ENCODE measurements at regions not wholly inside any gene's neighbourhood (a gene's known extent, or its start where the extent isn't known, plus 50 kb on each side); places are given as distances from the start of the nearest gene placed in this dataset.

DNA sequence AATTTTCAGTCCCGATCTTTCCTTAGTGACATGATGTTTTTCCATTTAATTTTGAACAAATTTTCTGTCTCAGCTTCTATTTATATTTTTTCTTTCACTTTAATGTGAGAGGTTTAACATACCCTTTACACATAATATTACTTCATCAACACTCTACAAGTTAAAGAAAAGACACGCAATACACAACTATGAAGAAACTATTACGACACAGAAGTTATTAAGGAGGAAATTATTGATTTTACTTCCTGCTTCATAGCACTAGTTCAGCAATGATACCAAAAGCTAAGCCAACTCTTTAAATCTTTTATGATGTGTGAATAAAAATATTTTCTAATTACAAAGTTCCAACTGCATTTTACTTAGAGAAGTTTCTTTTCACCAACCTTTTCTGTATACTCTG is 432.3 kb upstream of the DAB2 start:
- Histone ChIP-seq H3K4me1 (ENCODE audit: control insufficient read depth, low read depth, low read length) (no peaks in the 10 kb centered on the region), H4K5ac (ENCODE audit: low read length) (no peak overlapping the region), H2BK5ac (ENCODE audit: low read length) (no peak overlapping the region), H3K4ac (ENCODE audit: low read depth, low read length) (no peak overlapping the region), H3K18ac (ENCODE audit: low read length) (no peak overlapping the region), H3K9ac (ENCODE audit: low read length) (no peak overlapping the region), H3K36me3 (ENCODE audit: control insufficient read depth, insufficient read depth, low read length) (no peaks in the 10 kb centered on the region), H3K79me1 (ENCODE audit: low read length) (no peaks in the 10 kb centered on the region), H4K8ac (ENCODE audit: low read depth, low read length) (no peak overlapping the region), H3K23ac (ENCODE audit: low read length) (no peak overlapping the region), H3K4me3 (ENCODE audit: low read length) (no peak overlapping the region), H3K27me3 (ENCODE audit: insufficient read depth, low read length, poor library complexity) (no peaks in the 10 kb centered on the region), H3K27ac (ENCODE audit: low read depth, low read length) (no peak overlapping the region), H3K79me2 (ENCODE audit: control insufficient read depth, insufficient read depth, low read length) (no peaks in the 10 kb centered on the region), H2AK5ac (ENCODE audit: low read length) (no peak overlapping the region), H3K4me2 (ENCODE audit: low read length) (no peak overlapping the region), H3K56ac (ENCODE audit: low read length) (no peak overlapping the region), H2BK15ac (replicated peaks; ENCODE audit: low read depth) (no peak overlapping the region), H2BK120ac (ENCODE audit: low read depth, low read length) (no peak overlapping the region)
- no peak for DNase-seq
- 100% methylated on average over 1 of the region's 3 CpGs for WGBS (ENCODE audit: extremely low coverage, insufficient coverage, low lambda C conversion rate)

DNA sequence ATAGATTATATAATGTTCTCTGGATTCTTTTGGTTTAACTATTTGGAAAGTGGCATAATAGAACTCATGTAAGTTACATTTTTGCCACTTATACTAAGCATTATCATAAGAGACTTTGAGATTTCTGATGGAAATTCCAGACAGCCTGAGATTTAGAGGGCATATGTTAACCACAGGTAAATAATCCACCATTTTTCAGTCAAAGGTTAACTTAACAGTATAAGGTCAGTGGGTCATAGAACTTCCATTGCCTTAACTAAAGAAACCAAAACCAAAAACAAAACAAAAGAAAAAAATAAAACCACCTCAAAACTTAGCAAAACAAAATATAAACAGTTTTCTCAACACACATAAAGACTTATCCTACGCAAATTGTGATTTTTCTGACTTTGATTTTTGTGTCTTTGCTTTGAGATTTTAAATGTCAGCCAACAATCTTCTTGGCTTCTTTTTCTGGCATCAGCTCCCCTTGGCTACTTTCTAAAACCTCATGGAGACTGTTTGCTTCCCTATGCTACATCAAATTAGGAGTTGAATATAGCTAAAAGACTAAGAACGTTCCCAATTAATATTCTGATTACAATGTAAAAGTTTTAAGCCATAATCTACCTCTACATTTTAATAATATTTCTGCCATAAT is 430.1 kb upstream of the DAB2 start:
- Histone ChIP-seq H2BK5ac (ENCODE audit: low read length) (no peak overlapping the region), H3K27ac (ENCODE audit: low read depth, low read length) (no peak overlapping the region), H3K18ac (ENCODE audit: low read length) (no peak overlapping the region), H3K27me3 (ENCODE audit: insufficient read depth, low read length, poor library complexity) (no peaks in the 10 kb centered on the region), H3K36me3 (ENCODE audit: control insufficient read depth, insufficient read depth, low read length) (no peaks in the 10 kb centered on the region), H3K79me1 (ENCODE audit: low read length) (no peaks in the 10 kb centered on the region), H2AK5ac (ENCODE audit: low read length) (no peak overlapping the region), H3K56ac (ENCODE audit: low read length) (no peak overlapping the region), H2BK120ac (ENCODE audit: low read depth, low read length) (no peak overlapping the region), H3K4me3 (ENCODE audit: low read length) (no peak overlapping the region), H2BK15ac (replicated peaks; ENCODE audit: low read depth) (no peak overlapping the region), H4K8ac (ENCODE audit: low read depth, low read length) (no peak overlapping the region), H3K4me2 (ENCODE audit: low read length) (no peak overlapping the region), H3K79me2 (ENCODE audit: control insufficient read depth, insufficient read depth, low read length) (no peaks in the 10 kb centered on the region), H4K5ac (ENCODE audit: low read length) (no peak overlapping the region), H3K4me1 (ENCODE audit: control insufficient read depth, low read depth, low read length) (no peaks in the 10 kb centered on the region), H3K4ac (ENCODE audit: low read depth, low read length) (no peak overlapping the region), H3K9ac (ENCODE audit: low read length) (no peak overlapping the region), H3K23ac (ENCODE audit: low read length) (no peak overlapping the region)
- no peak for DNase-seq
- WGBS (ENCODE audit: extremely low coverage, insufficient coverage, low lambda C conversion rate): no CpG with 5 or more reads among the region's 2 CpGs

GRCh38 chr5:39850291-39850690 is 425.5 kb upstream of the DAB2 start:
- no peak overlapping the region for H3K9ac ChIP-seq (ENCODE audit: low read length)
- H3K4me1 ChIP-seq (ENCODE audit: control insufficient read depth, low read depth, low read length): no peaks in the 10 kb centered on the region
- H3K79me1 ChIP-seq (ENCODE audit: low read length): no peaks in the 10 kb centered on the region
- no peak overlapping the region for H3K18ac ChIP-seq (ENCODE audit: low read length)
- H4K5ac ChIP-seq (ENCODE audit: low read length): no peak overlapping the region
- no peak overlapping the region for H2BK5ac ChIP-seq (ENCODE audit: low read length)
- no peak overlapping the region for H3K4ac ChIP-seq (ENCODE audit: low read depth, low read length)
- no peak for DNase-seq
- H3K4me2 ChIP-seq (ENCODE audit: low read length): no peak overlapping the region
- H3K56ac ChIP-seq (ENCODE audit: low read length): no peak overlapping the region
- H4K8ac ChIP-seq (ENCODE audit: low read depth, low read length): no peak overlapping the region
- H3K79me2 ChIP-seq (ENCODE audit: control insufficient read depth, insufficient read depth, low read length): no peaks in the 10 kb centered on the region
- H3K4me3 ChIP-seq (ENCODE audit: low read length): no peak overlapping the region
- H2AK5ac ChIP-seq (ENCODE audit: low read length): no peak overlapping the region
- WGBS (ENCODE audit: extremely low coverage, insufficient coverage, low lambda C conversion rate): no CpG with 5 or more reads among the region's 4 CpGs
- no peaks in the 10 kb centered on the region for H3K27me3 ChIP-seq (ENCODE audit: insufficient read depth, low read length, poor library complexity)
- no peak overlapping the region for H3K23ac ChIP-seq (ENCODE audit: low read length)
- H3K27ac ChIP-seq (ENCODE audit: low read depth, low read length): no peak overlapping the region
- no peak overlapping the region for H2BK120ac ChIP-seq (ENCODE audit: low read depth, low read length)
- no peaks in the 10 kb centered on the region for H3K36me3 ChIP-seq (ENCODE audit: control insufficient read depth, insufficient read depth, low read length)
- no peak overlapping the region for H2BK15ac ChIP-seq (replicated peaks; ENCODE audit: low read depth)

DNA sequence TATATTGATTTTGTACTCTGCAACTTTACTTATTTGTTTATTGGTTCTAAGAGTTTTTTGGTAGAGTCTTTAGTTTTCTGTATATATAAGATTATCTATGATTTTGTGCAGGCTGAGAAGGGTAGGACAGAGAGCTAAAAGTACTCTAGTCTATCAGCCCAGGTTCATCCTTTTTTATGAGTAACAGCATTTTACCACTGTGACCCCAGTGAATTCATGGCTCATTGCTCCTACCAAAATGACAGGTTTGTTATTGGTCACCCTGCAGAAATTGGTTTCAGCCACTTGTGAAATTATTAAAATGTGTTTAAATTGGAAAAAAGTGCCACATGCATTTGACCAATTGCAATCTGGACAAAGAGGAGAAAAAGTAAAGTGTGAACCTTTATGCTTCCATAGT is 421.4 kb upstream of the DAB2 start:
- H4K8ac ChIP-seq (ENCODE audit: low read depth, low read length): no peak overlapping the region
- H3K4me3 ChIP-seq (ENCODE audit: low read length): no peak overlapping the region
- no peak overlapping the region for H3K4ac ChIP-seq (ENCODE audit: low read depth, low read length)
- H3K79me1 ChIP-seq (ENCODE audit: low read length): no peaks in the 10 kb centered on the region
- no peak overlapping the region for H2BK5ac ChIP-seq (ENCODE audit: low read length)
- H3K23ac ChIP-seq (ENCODE audit: low read length): no peak overlapping the region
- H3K27me3 ChIP-seq (ENCODE audit: insufficient read depth, low read length, poor library complexity): no peaks in the 10 kb centered on the region
- H2BK15ac ChIP-seq (replicated peaks; ENCODE audit: low read depth): no peak overlapping the region
- no peak for DNase-seq
- no peak overlapping the region for H3K9ac ChIP-seq (ENCODE audit: low read length)
- no peak overlapping the region for H4K5ac ChIP-seq (ENCODE audit: low read length)
- H3K4me1 ChIP-seq (ENCODE audit: control insufficient read depth, low read depth, low read length): no peaks in the 10 kb centered on the region
- no peak overlapping the region for H2BK120ac ChIP-seq (ENCODE audit: low read depth, low read length)
- no peak overlapping the region for H2AK5ac ChIP-seq (ENCODE audit: low read length)
- no peaks in the 10 kb centered on the region for H3K79me2 ChIP-seq (ENCODE audit: control insufficient read depth, insufficient read depth, low read length)
- H3K27ac ChIP-seq (ENCODE audit: low read depth, low read length): no peak overlapping the region
- H3K36me3 ChIP-seq (ENCODE audit: control insufficient read depth, insufficient read depth, low read length): no peaks in the 10 kb centered on the region
- no peak overlapping the region for H3K4me2 ChIP-seq (ENCODE audit: low read length)
- no peak overlapping the region for H3K56ac ChIP-seq (ENCODE audit: low read length)
- no peak overlapping the region for H3K18ac ChIP-seq (ENCODE audit: low read length)

- Histone ChIP-seq H3K56ac (ENCODE audit: low read length) (no peak overlapping the region), H3K9ac (ENCODE audit: low read length) (no peak overlapping the region), H4K8ac (ENCODE audit: low read depth, low read length) (no peak overlapping the region), H2BK15ac (replicated peaks; ENCODE audit: low read depth) (no peak overlapping the region), H2BK120ac (ENCODE audit: low read depth, low read length) (no peak overlapping the region), H3K79me2 (ENCODE audit: control insufficient read depth, insufficient read depth, low read length) (no peaks in the 10 kb centered on the region), H3K23ac (ENCODE audit: low read length) (no peak overlapping the region), H4K5ac (ENCODE audit: low read length) (no peak overlapping the region), H3K4me1 (ENCODE audit: control insufficient read depth, low read depth, low read length) (no peaks in the 10 kb centered on the region), H3K27me3 (ENCODE audit: insufficient read depth, low read length, poor library complexity) (no peaks in the 10 kb centered on the region), H3K79me1 (ENCODE audit: low read length) (no peaks in the 10 kb centered on the region), H3K4me2 (ENCODE audit: low read length) (no peak overlapping the region), H3K18ac (ENCODE audit: low read length) (no peak overlapping the region), H2BK5ac (ENCODE audit: low read length) (no peak overlapping the region), H3K27ac (ENCODE audit: low read depth, low read length) (no peak overlapping the region), H3K4ac (ENCODE audit: low read depth, low read length) (no peak overlapping the region), H3K4me3 (ENCODE audit: low read length) (no peak overlapping the region), H3K36me3 (ENCODE audit: control insufficient read depth, insufficient read depth, low read length) (no peaks in the 10 kb centered on the region), H2AK5ac (ENCODE audit: low read length) (no peak overlapping the region)
- no peak for DNase-seq
- WGBS (ENCODE audit: extremely low coverage, insufficient coverage, low lambda C conversion rate): no CpG with 5 or more reads among the region's 1 CpG
Observed at GRCh38 chr5:39843767-39844166, 419.0 kb upstream of the DAB2 start.

- H3K4me1 ChIP-seq (ENCODE audit: control insufficient read depth, low read depth, low read length): no peaks in the 10 kb centered on the region
- WGBS (ENCODE audit: extremely low coverage, insufficient coverage, low lambda C conversion rate): no CpG with 5 or more reads among the region's 3 CpGs
- no peak for DNase-seq
Observed at GRCh38 chr5:39835371-39835770, 410.6 kb upstream of the DAB2 start.

More at GRCh38 chr5:39835371-39835770, 410.6 kb upstream of the DAB2 start:
- Histone ChIP-seq H3K27ac (ENCODE audit: low read depth, low read length) (no peak overlapping the region), H3K56ac (ENCODE audit: low read length) (no peak overlapping the region), H3K36me3 (ENCODE audit: control insufficient read depth, insufficient read depth, low read length) (no peaks in the 10 kb centered on the region), H3K4me3 (ENCODE audit: low read length) (no peak overlapping the region), H3K27me3 (ENCODE audit: insufficient read depth, low read length, poor library complexity) (no peaks in the 10 kb centered on the region), H2BK15ac (replicated peaks; ENCODE audit: low read depth) (no peak overlapping the region), H3K79me2 (ENCODE audit: control insufficient read depth, insufficient read depth, low read length) (no peaks in the 10 kb centered on the region), H3K79me1 (ENCODE audit: low read length) (no peaks in the 10 kb centered on the region), H4K8ac (ENCODE audit: low read depth, low read length) (no peak overlapping the region), H2AK5ac (ENCODE audit: low read length) (no peak overlapping the region), H3K18ac (ENCODE audit: low read length) (no peak overlapping the region), H3K4ac (ENCODE audit: low read depth, low read length) (no peak overlapping the region), H3K4me2 (ENCODE audit: low read length) (no peak overlapping the region), H2BK120ac (ENCODE audit: low read depth, low read length) (no peak overlapping the region), H4K5ac (ENCODE audit: low read length) (no peak overlapping the region), H3K23ac (ENCODE audit: low read length) (no peak overlapping the region), H3K9ac (ENCODE audit: low read length) (no peak overlapping the region), H2BK5ac (ENCODE audit: low read length) (no peak overlapping the region)
